ENCODE measurements at regions not wholly inside any gene's neighbourhood (a gene's known extent, or its start where the extent isn't known, plus 50 kb on each side); places are given as distances from the start of the nearest gene placed in this dataset.
"Not testable (repeated sequence)": the region's sequence is repeated elsewhere in the genome, so short reads cannot be mapped to it uniquely, and the experiment has no call there.

DNA sequence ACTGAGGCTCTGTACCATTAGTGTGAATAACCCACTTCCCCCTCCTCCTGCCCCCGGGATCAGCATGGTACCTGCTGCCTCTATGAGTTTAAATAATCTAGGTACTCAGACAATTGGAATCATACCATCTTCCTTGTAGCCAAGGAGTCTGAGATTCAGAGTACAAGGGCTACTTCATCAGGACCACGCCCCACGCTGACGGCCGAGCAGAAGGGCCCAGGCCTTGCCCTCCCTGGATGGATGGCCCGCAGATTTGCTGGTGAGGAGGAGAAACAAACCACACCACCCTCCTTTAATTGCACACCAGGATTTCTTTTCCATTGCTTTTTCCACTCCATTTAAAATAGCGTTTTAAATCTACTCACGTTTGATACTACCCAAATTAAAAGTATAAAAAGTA is 649.9 kb upstream of the ADARB2 start:
- DNase-seq (ENCODE audit: low read depth in 2 of 2, low spot score in 1 of 2), result no peak

DNA sequence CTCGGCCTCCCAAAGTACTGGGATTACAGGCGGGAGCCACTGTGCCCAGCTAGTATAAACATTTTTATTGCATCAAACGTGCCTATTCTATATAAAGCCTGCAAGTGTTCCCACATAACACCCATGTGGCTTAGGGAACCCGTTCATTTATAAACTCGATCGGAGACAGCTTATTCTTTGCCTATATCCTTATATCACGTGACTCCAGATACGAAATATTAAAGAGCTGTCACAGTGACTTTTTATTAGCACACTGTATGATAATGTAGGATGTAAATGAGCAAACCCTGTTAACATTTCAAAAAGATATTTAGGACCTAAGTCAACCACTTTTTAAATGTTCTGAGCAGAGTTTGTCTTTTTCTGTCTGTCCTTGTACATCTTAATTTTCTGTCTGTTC is 642.9 kb upstream of the ADARB2 start:
- no peak for DNase-seq (ENCODE audit: low read depth in 2 of 2, low spot score in 1 of 2)

DNA sequence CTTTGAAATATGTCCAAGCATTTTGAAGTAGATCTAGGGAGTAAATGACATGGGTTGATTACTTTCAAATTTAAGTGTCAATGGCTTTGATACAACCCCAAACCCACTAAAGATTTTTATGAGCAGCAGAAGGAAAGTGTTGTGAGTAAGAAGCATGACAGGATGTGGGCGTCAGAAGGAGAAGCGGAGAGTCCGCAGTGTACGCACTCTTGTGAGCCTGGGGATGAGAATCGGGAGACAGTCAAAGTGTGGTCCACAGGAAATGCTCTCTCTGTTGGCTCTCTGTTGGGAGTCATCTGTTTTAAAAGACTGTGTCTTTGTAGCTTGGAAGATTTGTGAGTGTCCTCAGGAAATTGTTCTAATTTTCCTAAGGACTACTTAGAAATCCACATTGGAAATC is 629.8 kb upstream of the ADARB2 start:
- DNase-seq (ENCODE audit: low read depth in 2 of 2, low spot score in 1 of 2), result no peak

DNA sequence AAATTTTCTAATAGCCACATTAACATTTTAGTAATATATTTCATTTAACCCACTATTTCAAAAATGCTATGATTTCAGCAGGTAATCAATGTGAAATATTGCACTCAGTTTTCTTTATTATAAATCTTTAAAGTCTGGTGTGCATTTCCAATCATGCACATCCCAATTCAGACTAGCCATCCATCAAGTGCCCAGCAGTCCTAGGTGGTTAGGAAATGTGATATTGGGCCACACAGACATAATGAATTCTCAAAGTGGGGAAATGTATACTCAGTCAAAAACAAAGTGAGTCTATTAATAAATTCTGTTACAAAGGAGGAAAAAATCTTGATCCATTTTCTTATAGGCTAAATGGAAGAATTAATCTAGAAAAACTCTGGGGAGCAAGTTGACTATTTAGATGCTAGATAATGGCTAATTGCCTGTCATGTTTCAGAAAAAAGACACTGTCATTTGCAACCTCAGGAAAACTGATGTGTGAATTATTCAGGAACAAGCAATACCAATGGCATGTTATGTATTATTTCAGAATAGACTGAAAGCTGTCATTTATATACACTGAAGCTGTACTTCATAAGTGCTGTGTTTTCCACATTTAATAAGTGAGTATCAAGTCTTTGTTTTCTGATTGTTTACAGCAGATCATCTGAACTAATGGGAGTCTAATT is 629.1 kb upstream of the ADARB2 start:
- DNase-seq (ENCODE audit: low read depth in 2 of 2, low spot score in 1 of 2), result no peak

DNA sequence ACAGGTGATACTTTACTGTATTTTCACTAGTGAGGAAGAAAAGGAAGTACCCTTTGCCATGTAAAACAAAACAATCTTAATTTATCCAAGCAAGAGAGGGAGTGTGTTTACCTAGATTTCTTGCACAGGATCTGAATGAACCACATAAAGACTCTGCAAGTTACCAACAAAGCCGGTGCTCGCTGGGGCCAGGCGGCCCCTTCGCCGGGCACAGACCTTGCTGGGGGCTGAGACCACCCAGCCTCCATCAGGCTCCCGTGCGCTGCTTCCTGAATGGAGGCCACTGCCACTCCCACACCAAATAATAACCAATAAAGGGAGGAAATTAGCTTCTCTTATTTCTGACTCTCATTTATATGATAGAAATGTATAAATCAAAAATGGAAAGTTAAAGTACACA is 625.0 kb upstream of the ADARB2 start:
- no peak for DNase-seq (ENCODE audit: low read depth in 2 of 2, low spot score in 1 of 2)

DNA sequence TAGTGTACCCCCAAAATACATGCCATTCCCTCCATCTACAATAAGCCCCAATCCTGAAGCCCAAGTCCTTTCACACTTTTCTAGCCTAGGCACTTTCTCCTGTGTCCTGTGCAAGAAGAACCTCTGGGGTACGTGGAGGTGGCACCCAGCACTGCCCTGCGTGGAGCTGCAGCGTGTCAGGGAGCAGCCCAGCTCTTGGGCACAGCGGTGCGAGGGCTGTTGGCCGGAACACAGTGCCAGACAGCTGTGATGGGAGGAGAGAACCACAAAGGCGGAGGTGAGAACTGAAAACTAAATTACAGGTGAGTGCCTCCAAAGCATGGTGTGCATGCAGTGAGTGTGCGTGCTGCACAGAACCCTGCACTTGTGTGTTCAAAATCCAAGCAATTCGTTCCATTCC is 621.3 kb upstream of the ADARB2 start:
- DNase-seq (ENCODE audit: low read depth in 2 of 2, low spot score in 1 of 2), result no peak

DNA sequence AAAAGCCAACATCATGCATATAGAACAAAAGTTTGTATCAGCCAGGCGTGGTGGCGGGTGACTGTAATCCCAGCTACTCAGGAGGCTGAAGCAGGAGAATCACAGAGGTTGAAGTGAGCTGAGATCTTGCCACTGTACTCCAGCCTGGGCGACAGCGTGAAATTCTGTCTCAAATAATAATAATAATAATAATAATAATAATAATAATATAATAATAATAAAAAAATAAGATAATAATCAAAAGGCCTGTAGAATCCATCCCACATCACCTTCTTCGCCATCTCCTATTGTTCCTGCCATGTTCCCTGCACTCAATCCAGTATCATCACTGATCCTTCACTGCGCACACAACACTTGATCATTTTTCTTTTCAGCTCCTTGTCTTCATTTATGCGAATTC is 619.3 kb upstream of the ADARB2 start:
- DNase-seq (ENCODE audit: low read depth in 2 of 2, low spot score in 1 of 2), result no peak

DNA sequence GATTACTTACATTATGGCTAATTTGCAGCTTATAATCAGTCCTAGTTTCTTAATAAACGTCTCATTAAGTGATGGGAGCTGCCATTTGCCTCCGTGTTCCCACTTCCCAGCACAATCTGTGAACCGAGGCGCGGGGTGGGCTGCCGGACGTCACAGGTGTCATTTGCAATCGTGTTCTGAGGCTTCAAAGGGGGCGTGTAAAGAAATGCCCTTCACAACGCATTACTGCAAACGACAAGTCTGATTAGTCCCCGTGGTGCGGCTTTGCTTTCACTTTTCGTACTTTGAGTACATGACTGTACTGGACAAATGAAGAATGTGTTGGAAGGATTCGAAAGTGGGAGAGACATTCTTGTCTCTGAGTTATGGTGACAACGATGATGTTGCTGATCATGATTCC is 614.2 kb upstream of the ADARB2 start:
- DNase-seq (ENCODE audit: low read depth in 2 of 2, low spot score in 1 of 2), result no peak

DNA sequence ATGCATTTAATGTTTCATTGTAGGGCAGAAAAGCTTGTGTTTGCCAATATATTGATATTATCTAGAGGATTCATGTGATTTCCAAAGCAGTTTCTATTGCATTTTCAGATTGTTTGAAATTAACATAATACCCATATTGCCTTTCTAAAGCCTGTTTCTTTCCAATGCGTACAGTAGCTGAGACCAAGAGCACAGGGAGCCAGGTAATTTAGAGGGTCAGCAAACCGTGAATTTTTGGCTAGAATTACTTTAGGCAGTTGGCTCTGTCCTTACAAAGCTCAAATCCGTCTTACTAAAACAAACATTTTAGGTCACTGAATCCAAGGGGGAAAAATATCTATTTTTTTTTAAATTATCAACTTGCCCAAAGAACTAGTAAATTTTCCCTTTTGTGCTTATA is 604.9 kb upstream of the ADARB2 start:
- no peak for DNase-seq (ENCODE audit: low read depth in 2 of 2, low spot score in 1 of 2)

DNA sequence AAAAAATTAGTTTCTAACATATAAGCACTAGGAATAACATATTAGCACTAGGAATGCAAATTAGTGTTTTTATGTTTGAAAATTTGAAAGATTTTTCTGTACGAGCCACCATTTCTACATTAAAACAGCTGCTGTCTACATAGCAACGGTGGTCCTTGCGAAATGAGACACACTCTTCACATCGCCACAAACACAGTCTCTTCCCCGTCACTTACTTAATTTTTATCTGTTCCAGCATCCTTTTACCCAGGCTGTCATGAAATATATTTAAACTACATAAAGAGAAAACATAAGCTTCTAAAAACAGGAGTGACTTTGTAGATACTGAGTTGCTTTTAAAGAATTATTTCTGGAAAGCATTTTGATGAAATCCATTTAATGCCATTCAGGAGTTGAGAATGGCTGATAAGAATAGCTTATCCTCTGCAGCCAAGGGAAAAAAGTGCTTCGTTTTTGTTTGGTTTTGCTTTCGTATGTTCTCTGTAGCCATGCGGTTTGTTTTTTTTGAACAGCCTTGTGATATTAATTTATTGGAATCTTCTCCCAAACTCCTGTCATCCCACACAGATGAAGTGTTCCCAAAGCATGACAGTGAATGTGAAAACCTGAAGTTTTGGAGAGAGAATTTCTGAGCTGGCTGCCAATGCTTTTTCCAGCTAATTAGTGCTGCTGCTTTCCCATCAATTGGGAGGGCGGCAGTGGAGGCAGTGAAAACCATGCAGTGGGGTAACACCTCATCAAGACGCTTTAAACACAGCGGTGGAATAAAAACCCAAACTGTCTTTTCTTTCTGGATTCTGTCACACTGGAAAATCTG is 603.7 kb upstream of the ADARB2 start:
- DNase-seq (ENCODE audit: low read depth in 2 of 2, low spot score in 1 of 2), result no peak

DNA sequence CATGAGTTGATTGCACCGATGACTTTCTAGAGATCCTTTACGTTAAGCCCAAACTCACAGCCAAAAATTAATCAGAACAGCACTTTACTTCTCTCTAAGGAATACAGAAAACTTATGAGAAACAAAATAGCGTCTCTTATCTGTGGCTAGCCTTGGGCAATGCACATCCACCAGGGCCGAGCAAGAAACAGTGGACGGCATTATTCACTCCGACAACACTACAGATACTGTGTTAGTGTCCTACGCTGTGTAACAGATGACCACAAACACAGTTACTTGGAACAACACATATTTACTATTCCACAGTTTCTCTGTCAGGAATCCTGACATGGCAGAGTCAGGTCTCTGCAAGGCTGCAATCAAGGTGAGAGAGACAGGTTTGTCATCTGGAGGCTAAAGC is 598.3 kb upstream of the ADARB2 start:
- DNase-seq (ENCODE audit: low read depth in 2 of 2, low spot score in 1 of 2), result no peak

DNA sequence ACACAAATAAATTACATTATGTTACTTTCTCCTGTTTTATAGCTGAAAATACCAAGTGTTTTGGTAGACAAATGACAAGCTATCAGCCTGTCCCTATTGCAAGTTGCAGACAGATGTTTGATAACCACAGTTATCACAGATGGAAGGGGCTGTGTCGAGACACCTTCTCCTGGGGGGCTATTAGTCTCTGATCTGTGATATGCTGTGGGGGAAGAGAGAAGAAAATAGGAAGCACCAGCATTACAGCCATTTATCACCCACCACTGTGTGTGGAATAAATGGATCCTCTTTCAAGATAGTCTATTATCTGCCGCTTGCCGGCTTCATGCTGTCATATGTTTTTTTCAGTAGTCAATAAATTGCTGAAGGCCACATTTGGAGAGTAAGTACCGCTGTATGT is 597.2 kb upstream of the ADARB2 start:
- DNase-seq (ENCODE audit: low read depth in 2 of 2, low spot score in 1 of 2), result no peak

DNA sequence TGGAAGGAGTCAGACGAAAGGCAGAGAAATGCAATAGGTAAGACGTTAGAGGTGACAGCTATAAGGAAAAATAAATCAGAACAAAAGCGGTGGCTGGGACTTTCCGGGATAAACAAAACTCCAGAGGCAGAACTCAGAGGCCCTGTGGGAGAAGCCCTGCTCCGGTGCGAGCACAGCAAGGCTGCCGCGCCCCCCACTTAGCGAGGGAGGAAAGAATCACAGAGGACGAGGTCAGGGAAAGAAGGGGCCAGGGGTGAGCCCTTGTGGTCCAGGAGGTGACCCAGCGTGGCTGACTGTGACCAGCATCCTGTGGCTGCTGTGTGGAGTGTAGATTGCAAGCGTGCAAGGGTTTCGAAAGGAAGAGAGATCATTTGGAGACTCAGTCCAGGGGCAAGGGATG is 591.8 kb upstream of the ADARB2 start:
- no peak for DNase-seq (ENCODE audit: low read depth in 2 of 2, low spot score in 1 of 2)

DNA sequence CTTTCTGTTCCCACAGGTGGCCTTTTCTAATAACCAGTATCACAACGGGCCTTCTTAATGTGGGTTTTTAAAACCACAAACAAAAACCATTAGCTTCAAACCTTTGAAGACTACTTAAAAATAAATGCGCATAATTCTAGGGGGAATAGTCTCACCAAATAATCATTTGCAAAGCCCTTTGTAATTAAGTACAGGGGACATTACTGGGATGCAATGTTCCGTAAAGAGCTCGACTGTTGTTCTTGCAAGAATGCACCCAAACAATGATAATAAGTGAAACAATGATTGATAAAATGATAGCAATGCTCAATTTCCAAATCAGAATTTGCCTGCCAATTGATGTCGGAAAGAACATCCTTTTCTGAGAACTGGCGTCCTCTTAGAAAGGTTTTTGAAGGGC is 589.1 kb upstream of the ADARB2 start:
- DNase-seq (ENCODE audit: low read depth in 2 of 2, low spot score in 1 of 2), result no peak

DNA sequence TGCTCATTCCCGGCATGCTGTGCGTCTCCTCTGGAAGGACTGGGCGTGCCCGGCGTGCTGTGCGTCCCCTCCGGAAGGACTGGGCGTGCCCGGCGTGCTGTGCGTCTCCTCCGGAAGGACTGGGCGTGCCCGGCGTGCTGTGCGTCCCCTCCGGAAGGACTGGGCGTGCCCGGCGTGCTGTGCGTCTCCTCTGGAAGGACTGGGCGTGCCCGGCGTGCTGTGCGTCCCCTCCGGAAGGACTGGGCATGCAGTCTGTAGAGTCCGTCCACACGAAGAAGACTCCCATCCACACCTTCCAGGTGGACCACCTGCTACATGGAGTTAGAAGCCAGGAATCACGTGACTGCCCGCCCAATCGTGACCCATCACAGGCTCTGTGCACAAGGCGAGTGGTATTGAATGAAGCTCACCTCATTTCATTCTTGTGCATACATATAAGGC is 577.7 kb upstream of the ADARB2 start:
- DNase-seq (ENCODE audit: low read depth in 2 of 2, low spot score in 1 of 2), result not testable (repeated sequence)

DNA sequence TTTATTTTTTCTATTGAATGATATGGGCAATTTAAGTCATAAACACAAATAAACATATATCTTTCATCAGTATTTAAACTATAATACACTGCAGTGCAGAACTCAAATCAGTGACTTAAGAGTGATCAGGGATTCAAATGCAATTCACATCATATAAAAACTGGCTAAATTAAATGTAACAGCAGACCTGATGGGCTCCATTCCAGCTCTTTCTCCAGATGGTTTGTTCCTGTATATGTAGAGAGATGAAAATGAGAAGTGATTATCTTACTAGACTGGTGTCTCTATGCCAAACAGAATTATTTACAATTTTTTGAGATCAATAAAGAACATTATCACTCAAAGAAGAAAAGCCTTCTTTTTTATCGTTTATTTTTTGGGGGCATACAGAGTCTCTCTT is 568.8 kb upstream of the ADARB2 start:
- DNase-seq (ENCODE audit: low read depth in 2 of 2, low spot score in 1 of 2), result no peak

DNA sequence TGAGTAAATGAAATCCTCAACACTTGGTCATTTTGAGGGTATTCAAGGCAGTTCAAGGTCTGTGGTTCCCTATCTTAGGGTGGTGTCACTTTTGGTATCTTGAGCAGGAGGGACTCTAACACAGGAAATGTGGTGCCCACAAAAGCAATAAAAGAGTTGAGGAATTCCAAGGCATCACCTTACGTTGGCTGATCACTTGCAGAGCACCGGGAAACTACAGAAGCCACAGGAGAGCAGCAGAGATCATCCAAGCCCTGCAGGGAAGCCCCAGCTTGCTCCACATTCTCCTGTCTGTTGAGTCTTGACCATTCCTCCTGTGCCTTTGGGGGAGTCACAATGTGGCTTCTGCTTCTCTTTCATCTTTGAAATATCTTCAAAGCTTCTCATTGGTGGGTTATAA is 565.8 kb upstream of the ADARB2 start:
- DNase-seq (ENCODE audit: low read depth in 2 of 2, low spot score in 1 of 2), result no peak

DNA sequence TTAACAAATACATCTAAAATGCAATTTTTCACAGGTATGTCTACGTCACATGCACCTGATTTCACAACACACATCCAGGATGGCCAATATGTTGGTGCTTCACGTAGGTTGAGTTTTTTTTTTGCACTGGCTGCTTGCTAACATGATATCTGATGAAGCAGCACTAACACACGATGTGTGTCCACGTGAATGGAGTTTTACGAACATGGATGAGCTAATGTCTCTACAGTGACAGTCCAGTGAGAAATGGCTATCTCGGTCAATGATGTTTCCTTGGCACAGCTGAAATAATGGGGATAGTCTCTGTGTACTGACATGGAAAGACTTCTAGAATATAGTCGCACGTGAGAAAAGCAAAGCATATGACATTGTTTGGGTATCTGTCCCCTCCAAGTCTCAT is 563.9 kb upstream of the ADARB2 start:
- no peak for DNase-seq (ENCODE audit: low read depth in 2 of 2, low spot score in 1 of 2)

DNA sequence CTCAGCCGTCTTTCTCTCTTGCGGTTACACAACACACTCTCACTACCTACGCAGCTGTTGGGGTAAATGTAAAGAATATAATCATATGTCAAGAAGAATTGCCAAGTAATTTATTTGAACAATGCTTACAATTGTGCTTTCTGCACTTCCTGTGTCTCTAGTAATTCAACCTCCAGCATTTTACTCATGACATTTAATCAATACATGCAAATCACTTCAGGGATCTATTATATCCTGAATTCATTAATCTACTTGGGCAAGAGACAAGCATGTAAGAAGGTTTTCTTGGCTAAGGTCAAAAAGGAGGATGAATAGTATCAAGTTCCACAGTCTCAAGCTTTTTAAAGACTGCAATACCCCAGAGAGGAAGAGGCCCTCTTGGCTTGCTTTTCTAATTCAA is 562.9 kb upstream of the ADARB2 start:
- DNase-seq (ENCODE audit: low read depth in 2 of 2, low spot score in 1 of 2), result no peak

DNA sequence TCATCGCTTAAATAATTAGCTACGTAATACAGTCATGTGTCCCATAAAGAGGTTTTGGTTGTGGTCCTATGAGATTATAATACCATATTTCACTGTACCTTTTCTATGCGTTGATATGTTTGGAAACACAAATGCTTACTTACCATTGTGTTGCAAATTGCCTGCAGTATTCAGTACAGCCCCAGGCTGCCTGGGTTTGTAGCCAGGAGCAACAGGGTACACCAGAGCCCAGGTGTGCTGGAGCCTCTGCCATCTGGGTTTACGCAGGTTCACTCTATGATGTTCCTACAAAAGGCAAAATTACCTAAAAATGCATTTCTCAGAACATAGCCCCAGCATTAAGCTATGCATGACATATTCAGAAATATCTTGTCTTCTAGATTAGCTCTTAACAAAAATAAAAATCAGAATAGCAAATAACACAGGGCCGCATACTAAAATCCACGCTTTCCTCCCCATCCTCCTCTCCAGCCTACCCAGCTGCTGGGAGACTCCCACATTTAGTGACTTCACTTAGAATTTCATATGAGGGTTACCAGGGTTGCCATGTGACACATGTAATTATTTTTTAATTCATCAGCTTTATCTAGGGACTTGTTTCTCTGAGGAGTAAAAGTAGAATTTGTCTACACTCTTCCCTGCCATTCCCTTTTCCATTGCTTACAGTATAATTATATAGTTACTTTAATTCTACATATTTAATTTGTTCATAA is 559.0 kb upstream of the ADARB2 start:
- no peak for DNase-seq (ENCODE audit: low read depth in 2 of 2, low spot score in 1 of 2)

DNA sequence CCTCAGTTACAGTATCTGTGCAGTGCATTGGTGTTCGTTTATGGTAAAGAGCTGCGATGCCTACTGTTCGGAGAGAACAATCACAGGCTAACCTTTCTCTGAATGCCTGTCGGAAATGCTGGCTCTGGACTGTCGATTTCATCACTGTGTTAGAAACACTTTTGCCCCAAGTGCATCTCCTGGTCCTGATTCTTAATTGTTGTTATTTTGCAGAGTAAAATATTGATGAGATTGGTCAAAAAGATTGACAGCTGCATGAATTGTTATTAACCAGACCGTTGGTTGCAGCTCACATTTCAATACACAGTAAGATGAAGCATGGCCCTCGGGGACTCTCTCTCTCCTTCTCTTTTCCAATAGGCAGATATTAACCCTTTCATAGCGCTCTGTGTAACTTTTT is 557.4 kb upstream of the ADARB2 start:
- DNase-seq (ENCODE audit: low read depth in 2 of 2, low spot score in 1 of 2), result no peak

DNA sequence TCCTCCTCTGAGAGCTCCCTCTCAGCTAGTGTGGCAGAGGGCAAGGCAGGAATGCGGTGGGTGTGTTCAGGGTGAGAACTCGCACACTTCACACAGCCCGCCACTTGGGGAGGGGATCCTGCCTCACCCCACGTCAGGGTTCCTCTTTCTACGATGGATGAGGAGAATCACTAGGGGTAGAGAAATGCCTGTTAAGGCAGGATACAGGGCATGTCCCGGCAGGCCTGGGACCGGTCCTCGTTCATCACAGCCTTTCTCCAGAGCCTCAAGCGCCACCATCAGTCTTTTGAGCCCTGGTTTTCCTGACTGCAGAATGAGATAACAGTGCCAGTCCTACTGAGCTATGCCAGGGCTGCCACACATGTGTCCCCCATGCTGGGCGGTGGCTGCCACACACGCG is 546.7 kb upstream of the ADARB2 start:
- DNase-seq (ENCODE audit: low read depth in 2 of 2, low spot score in 1 of 2), result no peak
